WTC11 (cell line): ENCODE measurements at regions not wholly inside any gene's neighbourhood (a gene's known extent, or its start where the extent isn't known, plus 50 kb on each side); places are given as distances from the start of the nearest gene placed in this dataset.

ENCODE experiments used
- ATAC-seq: fragments of 200-7000 bp; cut with Tn5 transposase; 2 replicates; pipeline ENCODE4 v1.10.0; 2021; ENCODE audit warnings: mild to moderate bottlenecking, moderate library complexity
- CTCF ChIA-PET: fragments of 300-600 bp; sonication (Branson Sonifier 250); formaldehyde crosslinking; loops from one replicate; lab custom pipeline; 2021; ENCODE audit warnings: antibody characterized with exemption; lab: Charles Lee
- POLR2A ChIA-PET: fragments of 350-600 bp; sonication (Branson Sonifier 250); formaldehyde crosslinking; loops from one replicate; lab custom pipeline; 2021; ENCODE audit warnings: antibody characterized with exemption; lab: Charles Lee
- DNase-seq: peaks from one replicate; pipeline ENCODE4 v3.0.0; 2021; ENCODE audit warnings: low spot score
- H3K27ac Mint-ChIP-seq: 2 replicates; pipeline ENCODE4 v1.8.0; 2021; ENCODE audit warnings: mixed read lengths
- H3K27me3 Mint-ChIP-seq: 2 replicates; pipeline ENCODE4 v1.8.0; 2021; ENCODE audit warnings: low read depth, mild to moderate bottlenecking, moderate library complexity, mixed read lengths
- H3K36me3 Mint-ChIP-seq: 2 replicates; pipeline ENCODE4 v1.8.0; 2021; ENCODE audit warnings: mixed read lengths
- H3K4me1 Mint-ChIP-seq: 2 replicates; pipeline ENCODE4 v1.8.0; 2022; ENCODE audit warnings: mixed read lengths
- H3K4me3 Mint-ChIP-seq: 2 replicates; pipeline ENCODE4 v1.8.0; 2021; ENCODE audit warnings: mild to moderate bottlenecking, moderate library complexity, mixed read lengths
- H3K9me3 Mint-ChIP-seq: 2 replicates; pipeline ENCODE4 v1.8.0; 2021; ENCODE audit warnings: mixed read lengths
- ARID4B ChIP-seq: sonication (generic); formaldehyde crosslinking; IDR thresholded peaks from 2 replicates; pipeline ENCODE4 v1.8.0; 2023; ENCODE audit warnings: missing genetic modification reagents, mild to moderate bottlenecking, borderline replicate concordance
- ATF3 ChIP-seq: sonication (generic); formaldehyde crosslinking; conservative IDR thresholded peaks from 2 replicates; pipeline ENCODE4 v1.8.1; 2022; ENCODE audit warnings: mild to moderate bottlenecking, missing genetic modification reagents
- CBFB ChIP-seq: sonication (generic); formaldehyde crosslinking; IDR thresholded peaks from 2 replicates; pipeline ENCODE4 v1.8.1; 2022; ENCODE audit warnings: mild to moderate bottlenecking, low read depth, missing genetic modification reagents
- CDX4 ChIP-seq: fragments of 250-450 bp; sonication (Bioruptor Pico); IDR thresholded peaks from 2 replicates; pipeline ENCODE4 v1.9.0; 2021; ENCODE audit warnings: moderate library complexity, mild to moderate bottlenecking, inconsistent platforms, borderline replicate concordance
- CREB1 ChIP-seq: sonication (generic); formaldehyde crosslinking; IDR thresholded peaks from 2 replicates; pipeline ENCODE4 v1.8.0; 2023; ENCODE audit warnings: mild to moderate bottlenecking, missing genetic modification reagents
- E2F4 ChIP-seq: sonication (generic); formaldehyde crosslinking; IDR thresholded peaks from 2 replicates; pipeline ENCODE4 v1.8.1; 2022; ENCODE audit warnings: low read depth, mild to moderate bottlenecking, moderate library complexity, missing genetic modification reagents, borderline replicate concordance
- ETV6 ChIP-seq: sonication (generic); formaldehyde crosslinking; IDR thresholded peaks from 2 replicates; pipeline ENCODE4 v1.8.1; 2022; ENCODE audit warnings: mild to moderate bottlenecking, missing genetic modification reagents
- FOXP4 ChIP-seq: sonication (generic); formaldehyde crosslinking; IDR thresholded peaks from 2 replicates; pipeline ENCODE4 v1.8.0; 2022; ENCODE audit warnings: mild to moderate bottlenecking, missing genetic modification reagents
- KAT7 ChIP-seq: sonication (generic); formaldehyde crosslinking; IDR thresholded peaks from 2 replicates; pipeline ENCODE4 v1.8.1; 2023; ENCODE audit warnings: missing genetic modification reagents, mild to moderate bottlenecking, borderline replicate concordance
- NFATC4 ChIP-seq: fragments of 250-450 bp; sonication (Bioruptor Pico); IDR thresholded peaks from 2 replicates; pipeline ENCODE4 v1.9.0; 2021; ENCODE audit warnings: mild to moderate bottlenecking
- OVOL2 ChIP-seq: fragments of 250-450 bp; sonication (Bioruptor Pico); IDR thresholded peaks from 2 replicates; pipeline ENCODE4 v1.9.0; 2021; ENCODE audit warnings: mild to moderate bottlenecking, borderline replicate concordance
- PREB ChIP-seq: sonication (generic); formaldehyde crosslinking; IDR thresholded peaks from 2 replicates; pipeline ENCODE4 v1.8.1; 2022; ENCODE audit warnings: mild to moderate bottlenecking, missing genetic modification reagents, moderate library complexity, borderline replicate concordance
- PRRX2 ChIP-seq: fragments of 250-450 bp; sonication (Bioruptor Pico); IDR thresholded peaks from 2 replicates; pipeline ENCODE4 v1.8.0; 2021; ENCODE audit warnings: mild to moderate bottlenecking
- SMAD3 ChIP-seq: sonication (generic); formaldehyde crosslinking; IDR thresholded peaks from 2 replicates; pipeline ENCODE4 v1.8.0; 2022; ENCODE audit warnings: missing genetic modification reagents, mild to moderate bottlenecking, borderline replicate concordance
- USF2 ChIP-seq: sonication (generic); formaldehyde crosslinking; IDR thresholded peaks from 2 replicates; pipeline ENCODE4 v1.8.1; 2023; ENCODE audit warnings: mild to moderate bottlenecking, missing genetic modification reagents, moderate library complexity
- ZBTB21 ChIP-seq: sonication (generic); formaldehyde crosslinking; IDR thresholded peaks from 2 replicates; pipeline ENCODE4 v1.8.1; 2023; ENCODE audit warnings: mild to moderate bottlenecking, missing genetic modification reagents, borderline replicate concordance
- ZNF219 ChIP-seq: sonication (generic); formaldehyde crosslinking; IDR thresholded peaks from 2 replicates; pipeline ENCODE4 v1.8.0; 2023; ENCODE audit warnings: missing genetic modification reagents, mild to moderate bottlenecking, borderline replicate concordance
- ZNF232 ChIP-seq: sonication (generic); formaldehyde crosslinking; IDR thresholded peaks from 2 replicates; pipeline ENCODE4 v1.8.0; 2022; ENCODE audit warnings: mild to moderate bottlenecking, missing genetic modification reagents
- ZNF281 ChIP-seq: sonication (generic); formaldehyde crosslinking; IDR thresholded peaks from 2 replicates; pipeline ENCODE4 v1.8.0; 2023; ENCODE audit warnings: mild to moderate bottlenecking, missing genetic modification reagents

- Mint-ChIP-seq H3K4me1 (no peaks in the 10 kb centered on the region), H3K9me3 (peaks cover 88% of the 10 kb centered on the region), H3K4me3 (no peak overlapping the region), H3K27ac (no peak overlapping the region), H3K36me3 (peaks cover 70% of the 10 kb centered on the region), H3K27me3 (no peaks in the 10 kb centered on the region; the same call in 1 of the 2 replicates)
- ATAC-seq, result no peak
- POLR2A ChIA-PET, result no interaction called here
- CTCF ChIA-PET, result no interaction called here
- no peak for DNase-seq
- TF ChIP-seq ZNF219 (CRISPR knock-in tag), result no peak
- TF ChIP-seq E2F4 (CRISPR knock-in tag), result no peak
- no peak for TF ChIP-seq OVOL2
- no peak for TF ChIP-seq ZBTB21 (CRISPR knock-in tag)
- no peak for TF ChIP-seq ATF3
- TF ChIP-seq CDX4 (CRISPR knock-in tag), result no peak
- TF ChIP-seq PREB (CRISPR knock-in tag), result no peak
- no peak for TF ChIP-seq ZNF281
These were observed 282.7 kb downstream of the DCDC2C start for GRCh38 chr2:3986063-3986462.

- Mint-ChIP-seq H3K27me3 (no peaks in the 10 kb centered on the region; the same call in 1 of the 2 replicates), H3K36me3 (peaks cover 71% of the 10 kb centered on the region), H3K4me3 (no peak overlapping the region), H3K27ac (no peak overlapping the region), H3K9me3 (peaks cover 92% of the 10 kb centered on the region), H3K4me1 (no peaks in the 10 kb centered on the region)
- DNase-seq (no peak), ATAC-seq (no peak)
- ChIA-PET POLR2A (no interaction called here), CTCF (no interaction called here)
- no peak for TF ChIP-seq ZNF232 (CRISPR knock-in tag)
- TF ChIP-seq SMAD3, result no peak
- no peak for TF ChIP-seq CBFB (CRISPR knock-in tag)
- TF ChIP-seq ETV6 (CRISPR knock-in tag), result no peak
- TF ChIP-seq PRRX2, result no peak
- no peak for TF ChIP-seq FOXP4 (CRISPR knock-in tag)
- TF ChIP-seq CREB1 (CRISPR knock-in tag), result no peak
- TF ChIP-seq PREB (CRISPR knock-in tag), result no peak
- TF ChIP-seq KAT7 (CRISPR knock-in tag), result no peak
- no peak for TF ChIP-seq ARID4B (CRISPR knock-in tag)
- no peak for TF ChIP-seq NFATC4 (CRISPR knock-in tag)
- no peak for TF ChIP-seq USF2 (CRISPR knock-in tag)
These were observed 283.3 kb downstream of the DCDC2C start for GRCh38 chr2:3986530-3987258.
